COLO829 (cell line): ENCODE measurements at regions not wholly inside any gene's neighbourhood (a gene's known extent, or its start where the extent isn't known, plus 50 kb on each side); places are given as distances from the start of the nearest gene placed in this dataset.

Source experiments
- DNase-seq: peaks from one replicate; pipeline ENCODE4 v3.0.0; 2012; ENCODE audit warnings: low spot score

- no peak for DNase-seq
These were observed 56.2 kb upstream of the DPH5 start for GRCh38 chr1:101081496-101082488.

DNA sequence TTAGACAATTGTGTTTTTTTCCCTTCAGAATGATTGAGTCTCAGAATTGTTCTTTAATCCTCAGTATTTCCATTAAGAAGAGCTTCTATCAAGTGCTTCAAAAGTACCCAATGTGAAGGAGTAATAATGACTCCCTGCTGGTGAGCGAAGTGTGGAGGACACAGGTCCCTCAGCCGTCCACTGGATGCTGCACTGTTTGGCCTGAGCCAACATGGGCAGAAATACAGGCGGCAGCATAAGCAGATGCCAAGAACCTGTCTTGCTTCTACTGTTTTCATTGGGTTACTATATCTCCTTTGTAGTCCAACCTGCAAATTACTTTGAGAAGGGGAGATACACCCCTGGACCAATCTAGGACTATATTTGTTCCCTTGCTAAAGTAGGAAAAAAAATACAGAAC is 55.3 kb upstream of the DPH5 start:
- DNase-seq: no peak

- no peak for DNase-seq
These were observed 53.8 kb upstream of the DPH5 start for GRCh38 chr1:101079341-101079740.

DNA sequence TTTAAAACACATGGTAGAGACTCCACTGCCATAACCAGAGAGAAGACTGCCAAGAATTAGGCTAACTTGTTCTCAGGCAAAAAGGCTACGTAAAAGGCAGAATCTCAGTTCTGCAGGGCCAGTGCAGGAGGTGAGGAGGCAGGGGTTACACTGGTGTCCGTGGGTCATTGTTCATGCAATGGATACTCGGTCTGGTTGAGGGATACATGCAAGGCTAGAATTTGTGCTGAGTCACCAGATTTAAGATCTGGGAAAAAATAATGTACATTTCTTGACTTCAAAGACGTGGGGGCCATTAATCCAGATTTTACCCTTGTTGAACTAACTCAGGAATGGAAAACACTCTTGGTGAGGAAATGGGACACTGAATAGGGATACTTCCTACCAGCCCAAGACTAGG is 52.3 kb upstream of the DPH5 start:
- no peak for DNase-seq

DNA sequence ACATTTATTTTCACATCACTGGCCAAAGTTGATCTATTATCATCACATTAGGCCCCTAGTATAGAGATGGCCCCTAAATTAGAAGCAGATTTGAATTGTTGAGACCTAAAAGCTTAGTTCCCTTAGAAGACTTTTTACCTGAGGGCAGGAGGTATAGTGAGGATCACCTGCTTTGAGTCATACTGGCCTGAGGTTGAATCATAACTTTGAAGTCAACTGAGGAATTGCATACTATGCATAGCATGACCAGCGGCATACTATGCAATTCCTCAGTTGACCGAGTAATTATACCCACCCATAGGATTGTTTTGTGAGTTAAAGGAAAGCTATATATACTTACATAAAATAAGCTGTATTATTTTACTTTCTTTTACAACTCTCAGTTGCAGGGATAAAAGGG is 50.3 kb upstream of the DPH5 start:
- no peak for DNase-seq
